HG02840 (cell line): ENCODE measurements at regions not wholly inside any gene's neighbourhood (a gene's known extent, or its start where the extent isn't known, plus 50 kb on each side); places are given as distances from the start of the nearest gene placed in this dataset.
A peak's percentile ranks its signal among the peaks of the same experiment; 100 is the strongest.
"Not testable (repeated sequence)": the region's sequence is repeated elsewhere in the genome, so short reads cannot be mapped to it uniquely, and the experiment has no call there.

Source experiments
- ATAC-seq: cut with Tn5 transposase; IDR thresholded peaks from one replicate; pipeline ENCODE4 v1.9.1; 2021; ENCODE audit warnings: mild to moderate bottlenecking, moderate library complexity, moderate number of reproducible peaks; ENCODE audit not compliant: unreplicated experiment, low FRiP score

DNA sequence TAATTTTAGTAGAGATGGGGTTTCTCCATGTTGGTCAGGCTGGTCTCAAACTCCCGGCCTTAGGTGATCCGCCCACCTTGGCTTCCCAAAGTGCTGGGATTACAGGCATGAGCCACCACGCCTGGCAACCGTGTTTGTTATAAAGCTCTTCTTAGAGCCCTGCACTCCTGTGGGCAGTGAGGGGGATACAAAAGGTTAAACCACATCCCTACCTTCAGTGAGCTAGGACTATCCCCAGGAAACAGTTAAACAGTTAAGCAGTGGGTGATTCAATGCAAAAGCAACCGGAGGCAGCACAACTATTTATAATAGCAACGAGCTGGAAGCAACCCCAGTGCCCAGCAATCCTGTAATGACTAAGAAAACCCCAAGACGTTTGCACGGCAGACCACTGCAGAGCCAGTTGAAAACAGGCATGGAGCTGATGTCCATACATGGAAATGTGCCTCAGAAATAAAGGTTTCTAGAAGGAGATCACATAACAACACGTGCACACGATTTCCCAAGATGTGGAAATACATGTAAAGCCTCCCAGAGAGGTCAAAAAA is 107.2 kb upstream of the LYZL2 start:
- ATAC-seq = no peak

DNA sequence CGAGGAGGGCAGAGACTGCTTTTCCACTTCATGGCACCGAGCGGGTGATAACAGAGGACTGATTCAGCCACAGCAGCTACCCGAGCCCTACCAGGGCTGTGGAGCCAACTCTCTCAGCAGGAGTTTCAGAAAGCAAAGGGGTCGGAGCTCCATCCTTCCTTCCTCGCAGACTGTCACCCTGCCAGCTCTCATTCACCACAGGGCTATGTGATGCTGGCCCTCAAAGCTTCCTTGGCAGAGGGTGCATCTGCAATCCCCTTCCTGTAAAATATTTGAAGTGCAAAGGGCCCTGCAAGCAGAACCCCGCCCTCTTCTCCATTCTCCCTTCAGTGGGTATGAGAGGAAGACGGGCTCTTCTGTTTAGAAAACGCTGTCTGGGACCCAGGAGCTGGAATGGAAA is 105.3 kb upstream of the LYZL2 start:
- no peak for ATAC-seq

DNA sequence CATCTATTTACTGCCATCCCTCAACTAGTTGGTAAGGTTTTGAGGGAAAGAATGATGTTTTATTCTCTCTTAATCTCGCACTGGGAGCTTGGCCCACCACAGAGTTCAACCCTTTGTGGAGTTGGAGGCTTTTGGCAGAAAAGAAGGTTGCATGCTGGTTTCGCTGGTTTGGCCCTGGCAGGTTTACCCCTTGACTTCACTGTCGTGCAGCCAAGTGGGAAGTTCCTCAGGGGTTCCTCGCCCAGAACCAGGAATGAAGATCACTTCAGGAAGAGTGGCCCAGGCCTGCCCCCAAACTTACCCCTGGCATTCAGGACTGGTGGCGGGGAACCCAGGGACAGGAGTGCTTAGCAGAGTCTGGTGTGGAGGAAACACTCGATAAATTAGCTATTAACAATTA is 103.1 kb upstream of the LYZL2 start:
- ATAC-seq = no peak

DNA sequence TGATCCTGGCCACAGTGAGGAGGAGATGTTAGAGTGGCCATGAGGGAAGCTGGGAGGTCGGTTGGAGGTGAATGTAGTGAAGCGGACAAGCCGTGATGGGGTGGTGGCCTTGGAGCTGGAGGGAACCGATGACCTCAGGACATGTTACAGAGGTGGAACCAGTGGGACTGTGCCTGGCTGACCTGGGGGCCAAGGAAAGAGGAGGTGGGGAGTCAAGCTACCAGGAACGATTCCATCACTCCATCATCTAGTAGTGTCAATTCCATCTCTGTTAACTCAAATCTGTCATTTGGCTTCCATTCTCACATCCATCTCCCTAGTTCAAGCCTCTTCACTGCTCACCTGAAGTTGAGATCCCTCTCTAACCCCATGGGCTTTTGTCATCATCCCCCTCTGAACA is 102.4 kb upstream of the LYZL2 start:
- no peak for ATAC-seq

- ATAC-seq = no peak
Measured at GRCh38 chr10:30730306-30730705, 100.8 kb upstream of the LYZL2 start.

- ATAC-seq = no peak
Measured at GRCh38 chr10:30728766-30729165, 99.2 kb upstream of the LYZL2 start.

GRCh38 chr10:30728127-30728526 is 98.6 kb upstream of the LYZL2 start:
- ATAC-seq = no peak

DNA sequence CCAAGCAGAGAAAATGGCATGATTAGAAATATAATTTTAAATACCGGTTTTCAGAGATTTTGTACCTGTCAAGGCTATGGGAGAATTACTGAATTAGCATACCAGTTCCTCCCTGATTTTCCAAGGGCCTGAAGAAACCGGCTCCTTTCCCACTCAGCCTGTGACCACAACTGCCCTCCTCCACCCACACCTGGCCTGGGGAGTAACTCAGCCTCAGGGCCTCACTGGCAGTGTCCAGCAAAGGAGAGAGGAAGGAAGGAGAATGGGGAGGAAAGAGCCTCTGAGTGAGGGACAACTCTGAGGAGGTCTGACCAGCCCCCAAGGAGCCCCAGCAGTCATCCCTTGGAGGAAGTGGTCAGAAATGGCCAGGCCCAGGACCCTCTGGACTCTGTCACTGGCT is 98.0 kb upstream of the LYZL2 start:
- ATAC-seq = no peak

- ATAC-seq = not testable (repeated sequence)
Measured at GRCh38 chr10:30726783-30727414, 97.3 kb upstream of the LYZL2 start.

DNA sequence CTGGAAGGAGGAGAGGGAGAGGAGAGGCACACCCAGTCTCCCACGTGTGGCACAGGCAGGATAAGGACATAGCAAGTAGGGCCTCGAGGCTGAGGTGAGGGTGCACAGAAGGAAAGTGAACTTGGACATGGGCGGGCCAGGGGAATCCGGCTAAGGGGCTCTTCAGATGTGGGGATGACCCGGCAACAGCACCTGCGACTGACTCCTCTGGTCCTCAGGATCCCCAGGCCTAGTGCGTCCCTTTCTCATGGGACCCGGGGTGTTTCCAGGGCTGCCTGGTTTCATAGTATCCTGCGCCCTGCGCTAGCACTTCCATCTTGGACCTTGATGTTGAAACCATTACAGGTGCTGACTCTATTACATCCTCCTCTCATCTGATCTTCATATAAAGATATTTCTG is 96.1 kb upstream of the LYZL2 start:
- ATAC-seq = no peak

DNA sequence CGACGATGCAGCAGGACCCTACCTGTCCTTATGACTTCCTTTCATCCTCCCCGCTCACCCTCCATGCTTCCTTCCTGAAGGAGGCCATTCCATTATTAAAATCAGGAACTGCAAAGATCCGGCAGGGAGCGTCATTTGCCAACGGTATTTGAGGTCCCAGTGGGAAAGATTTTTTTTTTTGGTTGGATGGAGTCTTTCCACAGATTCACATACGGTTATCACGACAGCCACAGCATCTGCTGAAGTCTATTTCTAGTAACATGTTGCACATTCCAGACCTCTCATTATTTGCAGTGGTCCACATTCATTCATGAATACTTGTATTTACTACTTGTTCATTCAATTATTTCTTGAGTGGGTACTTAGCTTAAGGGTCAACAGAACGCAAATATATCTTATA is 94.7 kb upstream of the LYZL2 start:
- ATAC-seq = no peak

GRCh38 chr10:30722956-30723620 is 93.5 kb upstream of the LYZL2 start:
- ATAC-seq = no peak

DNA sequence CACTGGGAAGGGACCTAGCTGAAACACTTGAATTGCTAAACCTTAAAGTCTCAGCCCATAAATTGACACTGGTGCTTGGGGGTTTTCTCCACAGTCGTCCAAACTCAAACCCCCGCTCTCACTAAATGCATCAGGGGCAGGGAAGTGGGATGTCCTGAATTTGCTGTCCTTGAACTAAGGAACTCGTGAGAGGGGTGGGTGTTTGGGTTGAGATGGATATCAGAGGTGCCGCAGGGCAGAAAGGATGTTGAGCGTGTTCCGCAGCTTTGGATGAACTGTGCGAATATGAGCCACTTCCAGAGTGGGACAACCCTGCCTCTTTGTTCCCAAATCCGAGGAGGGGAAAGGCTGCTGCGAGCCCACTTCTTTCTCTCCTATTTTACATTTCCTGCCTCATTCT is 90.3 kb upstream of the LYZL2 start:
- ATAC-seq = no peak

- ATAC-seq = no peak
Measured at GRCh38 chr10:30709700-30710358, 80.3 kb upstream of the LYZL2 start.

GRCh38 chr10:30709229-30709628 is 79.7 kb upstream of the LYZL2 start:
- ATAC-seq = no peak

GRCh38 chr10:30708234-30708633 is 78.7 kb upstream of the LYZL2 start:
- no peak for ATAC-seq

DNA sequence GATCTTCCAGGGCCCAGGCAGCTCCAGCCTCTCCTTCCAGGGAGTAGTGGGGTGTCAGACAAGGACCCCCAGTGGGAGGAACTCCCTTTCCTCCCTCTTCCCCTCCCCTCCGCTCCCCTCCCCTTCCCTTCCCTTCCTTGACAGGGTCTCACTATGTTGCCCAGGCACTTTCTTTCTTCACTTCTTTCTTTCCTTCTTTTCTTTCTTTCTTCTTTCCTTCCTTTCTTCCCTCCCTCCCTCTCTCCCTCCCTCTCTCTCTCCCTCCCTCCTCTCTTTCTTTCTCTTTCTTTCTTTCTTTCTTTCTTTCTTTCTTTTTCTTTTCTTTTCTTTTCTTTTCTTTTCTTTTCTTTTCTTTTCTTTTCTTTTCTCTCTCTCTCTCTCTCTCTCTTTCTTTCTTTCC is 76.6 kb upstream of the LYZL2 start:
- ATAC-seq = not testable (repeated sequence)

DNA sequence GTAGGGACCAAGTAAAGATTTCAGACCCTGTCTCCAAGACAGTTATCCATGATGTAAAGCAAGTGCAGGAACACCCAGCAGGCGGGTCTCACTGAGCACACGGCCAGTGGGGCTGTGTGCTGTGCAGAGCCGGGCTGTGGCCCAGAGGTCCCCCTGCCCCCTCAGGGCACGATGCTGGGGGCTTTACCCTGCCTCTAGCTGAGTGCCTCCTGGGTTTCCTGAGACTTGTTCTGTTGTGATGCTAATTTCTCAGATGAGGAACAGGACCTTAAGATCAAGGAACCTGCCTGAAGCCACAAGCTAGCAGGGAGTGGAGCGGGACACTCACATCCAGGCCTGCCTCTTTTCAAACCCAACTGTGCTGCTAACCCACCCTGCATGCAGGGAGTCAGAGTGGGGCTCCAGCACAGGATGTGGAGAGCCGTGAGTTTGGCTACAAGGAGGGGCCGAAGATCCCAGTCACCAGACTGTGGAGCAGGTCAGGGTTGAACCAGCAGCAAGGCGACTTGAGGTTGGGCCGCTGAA is 76.1 kb upstream of the LYZL2 start:
- peak; percentile 12 for ATAC-seq

DNA sequence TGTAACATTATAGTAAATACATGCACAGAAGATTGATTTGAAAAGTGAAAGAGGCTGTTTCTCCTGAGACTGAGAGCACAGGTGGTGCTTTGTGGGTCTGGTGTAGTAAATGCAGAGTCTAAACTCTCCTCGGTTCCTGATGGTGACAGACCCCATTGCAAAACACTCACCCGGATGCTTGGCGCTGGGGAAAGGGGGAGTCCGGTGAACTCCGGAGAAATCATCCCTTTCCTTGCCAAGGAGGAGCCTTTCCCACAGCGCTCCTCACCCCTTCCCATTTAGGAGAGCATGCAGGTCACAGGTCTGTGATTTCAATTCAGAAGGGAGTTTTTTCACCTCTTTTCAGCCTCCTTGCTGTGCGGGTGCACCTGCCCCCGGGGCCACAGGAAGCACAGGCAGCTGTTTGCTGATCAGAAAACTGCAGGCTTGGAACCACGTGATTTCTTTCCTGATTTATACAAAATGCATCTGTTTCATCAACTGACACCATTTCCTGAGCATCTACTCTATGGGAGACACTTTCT is 75.6 kb upstream of the LYZL2 start:
- peak; percentile 50 for ATAC-seq

GRCh38 chr10:30704601-30705100 is 75.1 kb upstream of the LYZL2 start:
- not testable (repeated sequence) for ATAC-seq

DNA sequence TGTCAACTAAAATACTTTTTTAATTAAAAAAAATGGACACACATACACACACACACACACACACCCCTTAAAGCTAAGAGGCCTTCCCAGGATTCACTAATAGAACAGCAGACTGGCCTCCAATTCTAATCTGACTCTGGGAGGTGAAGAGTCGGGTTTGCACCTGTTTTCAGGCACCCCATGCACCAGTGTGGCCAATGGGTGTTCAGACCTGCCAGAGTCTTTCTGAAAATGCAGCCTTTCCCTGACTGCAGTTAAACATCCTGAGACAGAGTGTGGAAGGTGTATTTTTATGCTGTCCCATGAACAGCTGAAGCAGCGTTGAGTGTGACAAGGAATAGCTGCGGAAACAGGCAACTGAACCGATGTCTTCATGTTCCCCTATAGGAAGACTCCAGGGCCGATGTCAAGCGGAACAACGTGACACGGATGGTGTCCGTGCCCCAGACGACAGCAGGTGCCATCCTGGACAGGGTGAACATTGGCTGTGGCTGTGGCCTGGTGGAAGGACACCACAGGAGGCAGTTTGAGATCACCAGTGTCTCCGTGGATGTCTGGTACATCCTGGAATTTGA is 74.6 kb upstream of the LYZL2 start:
- no peak for ATAC-seq
